GM18909 (cell line): ENCODE measurements at regions not wholly inside any gene's neighbourhood (a gene's known extent, or its start where the extent isn't known, plus 50 kb on each side); places are given as distances from the start of the nearest gene placed in this dataset.
A peak's percentile ranks its signal among the peaks of the same experiment; 100 is the strongest.
"Not testable (repeated sequence)": the region's sequence is repeated elsewhere in the genome, so short reads cannot be mapped to it uniquely, and the experiment has no call there.

ENCODE experiments used
- ATAC-seq: cut with Tn5 transposase; IDR thresholded peaks from one replicate; pipeline ENCODE4 v1.9.1; 2021; ENCODE audit warnings: mild to moderate bottlenecking; ENCODE audit not compliant: unreplicated experiment, poor library complexity

DNA sequence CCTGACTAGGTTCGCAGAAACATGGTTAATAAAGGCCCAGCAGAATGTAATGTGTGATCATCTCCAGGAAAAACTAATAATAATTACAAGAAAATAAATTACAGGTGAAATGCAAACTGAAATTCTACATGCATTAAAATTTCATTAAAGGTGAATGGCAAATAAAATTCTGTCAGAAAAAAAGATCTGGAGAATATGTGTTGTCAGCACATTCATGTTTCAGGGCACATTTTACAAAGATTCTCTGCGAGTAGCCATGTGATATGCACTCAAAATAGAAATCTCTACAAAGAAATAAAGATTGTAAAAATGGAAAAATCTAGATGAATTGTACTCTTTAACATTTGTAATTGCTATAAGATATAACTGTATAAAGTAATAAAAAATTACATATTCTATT lies 765.2 kb downstream of the TMEM121 start:
- no peak for ATAC-seq

DNA sequence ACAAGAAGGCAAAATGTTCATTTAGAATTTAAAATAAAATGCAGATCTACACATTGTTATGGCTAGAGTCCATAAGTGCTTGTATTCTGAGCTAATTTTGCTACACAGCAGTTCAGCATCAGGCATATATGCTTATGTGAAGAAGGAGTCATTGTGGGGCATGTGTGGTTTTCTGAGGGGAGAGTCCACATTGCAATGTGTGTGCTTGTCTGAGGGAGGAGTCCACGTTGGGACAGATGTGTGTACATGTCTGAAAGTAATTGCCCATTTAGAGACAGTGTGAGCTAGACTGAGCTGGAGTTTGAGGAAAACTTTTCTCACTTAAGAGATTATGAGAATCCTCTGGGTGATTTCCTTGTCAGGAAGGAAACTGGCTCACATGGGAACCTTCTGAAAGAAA lies 767.9 kb downstream of the TMEM121 start:
- ATAC-seq = no peak

DNA sequence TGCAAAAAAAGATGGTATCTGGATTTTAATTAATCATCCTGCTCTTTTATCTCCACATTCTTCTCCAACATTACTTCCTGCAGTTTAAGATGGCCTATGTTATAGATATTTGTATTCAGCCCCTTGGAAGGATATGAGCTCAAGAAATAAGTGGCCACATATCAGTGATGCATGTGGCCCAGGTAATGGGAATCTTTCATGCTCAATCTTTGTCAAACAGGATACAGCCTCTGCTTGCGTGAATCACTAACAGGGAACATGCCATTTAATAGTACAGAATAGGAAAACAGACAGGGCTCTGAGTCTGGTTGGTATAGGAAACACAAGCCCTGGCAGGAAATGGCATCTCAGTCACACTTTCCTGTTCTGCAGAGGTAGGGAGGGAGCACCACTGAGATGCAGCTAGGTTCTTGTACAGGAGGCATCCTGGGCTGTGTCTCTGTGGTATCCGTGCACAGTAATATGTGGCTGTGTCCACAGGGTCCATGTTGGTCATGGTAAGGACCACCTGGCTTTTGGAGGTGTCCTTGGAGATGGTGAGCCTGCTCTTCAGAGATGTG lies 774.6 kb downstream of the TMEM121 start:
- not testable (repeated sequence) for ATAC-seq

DNA sequence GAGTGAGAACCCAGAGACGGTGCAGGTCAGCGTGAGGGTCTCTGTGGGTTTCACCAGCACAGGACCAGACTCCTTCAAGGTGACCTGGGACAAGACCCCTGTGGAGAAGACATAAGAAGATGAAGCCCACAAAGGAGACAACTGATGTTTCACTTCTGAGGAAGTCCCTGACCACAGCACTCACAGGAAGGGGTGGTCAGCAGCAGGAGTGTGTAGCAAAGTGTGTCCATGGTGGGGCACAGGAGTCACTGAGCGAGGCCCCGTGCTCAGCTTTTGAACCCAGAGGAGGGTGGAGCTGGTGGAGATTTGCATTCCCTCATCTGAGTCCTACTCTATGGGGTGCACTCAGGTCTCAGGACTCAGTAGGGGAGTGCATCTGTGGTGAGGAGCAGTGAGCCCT lies 775.2 kb downstream of the TMEM121 start:
- not testable (repeated sequence) for ATAC-seq

DNA sequence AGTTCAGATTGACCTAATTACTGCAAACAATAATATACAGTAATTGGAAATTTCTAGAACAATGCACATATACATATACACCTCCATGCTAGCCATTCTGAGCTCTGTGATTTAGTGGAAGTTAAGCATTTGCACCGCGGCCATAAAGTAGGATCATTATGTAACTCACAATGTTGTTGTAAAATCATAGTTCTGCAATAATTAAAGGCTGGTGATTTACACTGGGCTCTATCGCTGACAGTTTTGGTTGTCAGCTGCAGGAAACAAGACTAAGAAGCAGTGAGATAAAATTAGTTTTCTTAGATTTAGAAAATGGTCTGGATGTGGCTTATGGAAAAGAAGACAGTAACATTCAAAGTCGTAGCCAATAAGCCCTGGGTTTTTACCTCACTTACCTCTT lies 776.3 kb downstream of the TMEM121 start:
- no peak for ATAC-seq

DNA sequence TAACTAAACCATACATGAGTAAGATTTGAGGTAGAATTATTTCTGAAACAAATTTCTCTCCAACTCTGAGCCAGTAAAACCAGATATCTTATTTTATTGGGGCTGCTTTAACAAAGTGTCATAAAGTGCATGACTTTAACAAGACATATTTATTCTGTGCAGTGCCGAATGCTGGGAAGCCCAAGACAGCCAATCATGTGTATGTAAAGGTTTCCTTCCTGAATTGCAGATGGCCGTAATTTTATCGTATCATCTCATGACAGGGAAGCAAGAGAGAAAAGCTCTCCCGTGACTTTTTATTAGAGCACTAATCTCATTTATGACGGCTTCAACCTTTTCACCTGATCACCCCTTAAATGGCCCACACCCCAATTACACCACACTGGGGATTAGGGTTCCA lies 777.9 kb downstream of the TMEM121 start:
- ATAC-seq = no peak

DNA sequence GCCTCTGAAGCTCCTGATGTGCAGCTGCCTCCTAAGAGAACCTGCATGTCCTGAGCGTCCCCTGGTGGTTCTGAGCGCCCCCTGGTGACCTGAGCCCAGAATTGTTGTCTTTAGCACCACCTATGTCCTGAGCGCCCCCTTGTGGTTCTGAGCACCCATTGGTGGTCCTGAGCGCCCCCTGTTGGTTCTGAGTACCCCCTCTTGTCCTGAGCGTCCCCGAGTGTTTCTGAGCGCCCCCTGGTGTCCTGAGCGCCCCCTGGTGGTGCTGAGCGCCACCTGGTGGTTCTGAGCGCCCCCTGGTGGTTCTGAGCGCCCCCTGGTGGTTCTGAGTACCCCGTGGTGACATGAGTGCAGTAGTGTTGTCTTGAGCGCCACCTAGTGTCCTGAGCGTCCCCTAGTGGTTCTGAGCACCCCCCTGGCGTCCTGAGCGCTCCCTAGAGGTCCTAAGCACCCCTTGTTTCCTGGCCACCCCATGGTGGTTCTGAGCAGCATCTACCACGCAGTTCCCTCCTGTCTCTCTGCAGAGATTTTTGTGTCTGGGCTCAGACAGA lies 782.5 kb downstream of the TMEM121 start:
- peak; percentile 91 for ATAC-seq

DNA sequence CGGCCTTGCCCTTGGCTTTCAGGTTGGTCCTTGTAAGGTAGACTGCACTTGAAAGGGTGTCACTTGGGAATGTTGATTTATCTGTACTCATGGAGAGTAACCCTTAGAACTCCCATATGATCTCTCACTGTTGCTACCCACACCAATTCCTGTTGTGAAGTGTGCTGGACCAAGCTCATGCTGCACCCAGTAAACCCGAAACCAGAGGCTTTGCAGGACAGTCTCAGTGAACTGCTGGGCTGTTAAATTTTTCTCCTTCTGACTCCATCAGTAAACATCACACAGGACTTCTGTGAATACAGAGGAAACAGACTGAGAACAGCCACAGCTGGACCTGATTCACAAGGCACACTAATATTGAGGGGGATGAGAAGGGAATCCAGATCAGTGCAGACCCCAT lies 783.0 kb downstream of the TMEM121 start:
- ATAC-seq = peak; percentile 13

DNA sequence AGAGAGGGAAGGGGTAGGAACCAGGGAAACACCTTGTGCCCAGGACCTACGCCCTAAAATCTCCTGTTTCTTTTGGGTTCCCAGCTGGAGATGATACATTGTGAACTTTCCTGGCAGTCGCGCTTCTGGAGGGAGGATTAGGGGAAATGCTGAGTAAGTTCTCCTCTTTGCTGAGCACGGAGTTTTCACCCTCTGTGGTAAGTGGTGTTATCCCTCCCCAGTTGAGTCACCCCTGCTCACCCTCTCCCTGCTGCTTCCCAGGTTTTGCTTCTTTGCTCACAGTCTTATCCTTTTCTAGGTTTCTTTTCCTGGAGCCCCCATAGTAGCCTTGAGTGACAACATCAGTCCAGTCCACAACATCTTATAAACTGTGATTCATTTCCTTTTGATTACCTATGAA lies 789.1 kb downstream of the TMEM121 start:
- ATAC-seq = no peak

DNA sequence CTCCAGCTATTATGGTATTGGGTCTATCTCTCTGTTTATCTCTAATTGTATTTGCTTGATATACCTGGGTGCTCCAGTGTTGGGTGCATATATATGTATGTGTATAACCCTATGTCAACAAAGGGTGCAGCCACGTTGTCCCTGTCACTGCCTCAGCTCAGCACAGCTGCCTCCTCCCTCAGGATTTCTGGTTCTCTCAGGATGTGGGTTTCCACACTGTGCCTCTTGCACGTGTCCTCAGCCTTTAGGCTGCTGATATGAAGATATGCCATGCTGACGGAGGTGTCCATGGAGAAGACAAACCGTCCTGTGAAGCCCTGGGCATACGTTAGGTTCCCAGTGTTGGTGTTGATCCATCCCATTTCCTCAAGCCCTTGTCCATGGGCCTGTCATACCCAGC lies 791.2 kb downstream of the TMEM121 start:
- ATAC-seq = no peak

DNA sequence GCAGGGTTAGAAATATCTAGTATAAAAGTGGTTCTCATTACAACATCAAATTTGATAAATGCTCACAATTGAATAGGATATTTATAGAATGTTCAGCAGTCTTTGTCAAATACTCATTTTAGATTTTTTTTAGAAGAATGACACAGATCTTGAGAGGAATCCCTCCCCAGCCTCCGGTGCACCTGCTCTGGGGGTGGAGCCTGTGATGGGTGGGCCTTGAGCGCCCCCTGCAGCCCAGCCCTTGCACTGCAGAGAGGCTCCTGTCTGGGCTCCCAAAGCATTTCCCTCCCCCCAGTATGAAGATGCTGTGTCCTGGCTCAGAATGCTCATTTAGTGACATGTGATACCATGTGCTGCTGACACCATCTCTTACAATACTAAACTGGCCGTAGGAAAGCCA lies 792.3 kb downstream of the TMEM121 start:
- ATAC-seq = no peak

DNA sequence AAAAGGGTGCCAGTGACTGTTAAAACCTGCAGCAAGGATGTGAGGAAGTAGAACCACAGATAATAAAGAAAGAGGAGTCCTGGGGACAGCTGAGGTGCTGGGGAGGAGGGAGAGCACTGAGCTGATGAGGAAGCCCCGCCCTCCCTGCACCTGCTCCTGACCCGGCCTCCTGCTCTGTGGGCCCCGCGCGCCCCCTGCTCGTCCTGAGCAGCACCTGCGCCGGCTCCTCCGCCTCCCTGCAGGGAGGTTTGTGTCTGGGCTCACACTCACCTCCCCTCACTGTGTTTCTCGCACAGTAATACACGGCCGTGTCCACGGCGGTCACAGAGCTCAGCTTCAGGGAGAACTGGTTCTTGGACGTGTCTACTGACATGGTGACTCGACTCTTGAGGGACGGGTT lies 797.6 kb downstream of the TMEM121 start:
- ATAC-seq = not testable (repeated sequence)

DNA sequence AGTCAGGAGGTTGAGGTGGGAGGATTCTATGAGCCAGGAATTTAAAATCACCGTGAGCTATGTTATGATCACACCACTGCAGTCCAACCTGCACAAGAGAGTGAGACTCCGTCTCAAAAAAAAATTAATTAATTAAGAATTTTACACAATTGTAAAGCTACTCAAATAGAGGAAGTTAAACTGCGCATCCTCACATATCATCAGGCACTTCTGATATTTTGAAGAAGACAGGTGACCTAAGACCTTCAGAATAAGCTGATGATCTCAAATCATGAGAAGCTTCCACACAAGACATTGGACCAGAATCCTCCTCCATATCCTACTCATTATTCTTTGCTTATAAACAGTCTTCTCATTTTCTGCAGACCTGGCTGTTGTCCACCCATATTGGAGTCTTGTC lies 800.9 kb downstream of the TMEM121 start:
- ATAC-seq = no peak

DNA sequence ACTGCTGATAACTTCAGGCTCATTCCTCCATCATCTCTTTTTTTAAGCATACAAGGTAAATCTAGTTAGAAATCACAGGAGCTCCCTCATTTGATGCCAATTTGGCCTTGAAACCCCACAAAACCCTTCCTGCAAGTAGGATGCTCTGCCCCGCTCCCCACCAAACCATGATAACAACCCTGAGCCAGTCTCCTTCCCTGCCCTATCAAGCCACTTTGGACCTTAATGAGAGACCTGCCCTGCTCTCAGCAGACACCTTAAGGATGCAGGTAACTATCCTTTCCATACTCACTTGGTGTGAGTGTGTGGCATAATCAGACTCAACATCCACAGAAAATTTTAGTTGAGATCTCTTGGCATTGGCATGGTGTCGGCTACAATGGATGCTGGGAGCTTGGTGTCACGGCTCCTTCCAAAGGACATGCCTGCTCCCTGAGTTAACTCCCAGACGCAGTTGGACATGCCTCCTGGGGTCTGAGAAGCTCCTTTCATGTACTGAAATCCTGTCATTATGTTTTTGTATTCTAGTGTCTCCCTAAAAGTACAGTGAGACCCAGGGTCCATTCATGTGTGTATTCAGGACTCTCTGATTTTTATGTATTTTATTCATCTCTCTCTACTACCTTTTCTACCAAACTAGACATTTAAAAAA lies 801.4 kb downstream of the TMEM121 start:
- ATAC-seq = not testable (repeated sequence)

DNA sequence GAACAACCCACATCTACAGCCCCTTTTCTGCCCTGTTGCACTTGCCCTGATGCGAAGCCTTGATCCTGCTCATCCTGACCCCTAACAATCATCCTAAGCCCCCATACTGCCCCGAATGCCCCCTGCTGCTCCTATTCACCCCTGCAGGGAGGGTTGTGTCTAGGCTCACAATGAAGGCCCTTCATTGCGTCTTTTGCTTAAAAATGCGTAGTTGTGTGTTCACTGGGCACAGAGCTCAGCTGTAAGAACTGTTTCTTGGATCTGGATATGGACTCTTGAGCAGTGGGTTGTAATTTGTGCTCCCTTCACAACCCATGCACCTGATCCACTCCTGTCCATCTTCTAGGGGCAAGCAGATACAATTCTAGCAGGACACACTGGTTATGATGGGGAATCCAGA lies 802.9 kb downstream of the TMEM121 start:
- not testable (repeated sequence) for ATAC-seq

DNA sequence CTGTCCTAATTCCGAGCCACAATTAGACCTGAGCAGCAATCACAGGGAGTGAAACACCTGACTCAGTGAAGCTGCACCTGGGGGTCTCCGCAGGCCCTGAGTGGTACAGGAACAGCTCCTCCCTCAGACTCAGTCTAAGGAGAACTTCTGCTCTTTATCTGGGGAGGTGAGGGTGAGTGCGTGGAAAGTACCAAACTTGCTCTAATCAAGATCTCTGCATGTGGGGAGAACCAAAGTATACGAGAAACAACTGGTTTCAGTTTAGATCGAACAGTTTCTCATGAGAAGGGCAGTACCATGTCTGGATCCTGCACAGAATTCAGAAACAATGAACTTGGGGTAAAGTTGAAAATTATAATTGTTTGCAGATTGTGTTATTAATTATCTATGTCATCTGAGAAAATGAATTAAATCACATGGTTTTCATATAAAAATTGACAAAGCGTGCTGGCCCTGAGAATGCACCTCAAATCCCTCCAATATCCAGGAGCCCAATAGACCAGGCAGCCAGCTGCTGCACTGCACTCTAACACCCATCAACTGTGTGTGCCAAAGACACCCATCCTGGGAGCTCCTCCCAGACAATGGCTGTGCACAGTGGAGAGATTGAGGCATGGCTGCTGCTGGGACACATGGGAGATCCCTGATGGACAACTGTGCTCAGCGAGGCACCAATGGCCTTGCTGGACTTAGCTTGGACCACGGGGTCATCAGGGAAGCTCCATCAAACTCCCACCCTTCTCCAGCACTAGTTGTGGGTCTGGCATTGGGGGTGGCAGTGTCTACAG lies 803.8 kb downstream of the TMEM121 start:
- not testable (repeated sequence) for ATAC-seq

DNA sequence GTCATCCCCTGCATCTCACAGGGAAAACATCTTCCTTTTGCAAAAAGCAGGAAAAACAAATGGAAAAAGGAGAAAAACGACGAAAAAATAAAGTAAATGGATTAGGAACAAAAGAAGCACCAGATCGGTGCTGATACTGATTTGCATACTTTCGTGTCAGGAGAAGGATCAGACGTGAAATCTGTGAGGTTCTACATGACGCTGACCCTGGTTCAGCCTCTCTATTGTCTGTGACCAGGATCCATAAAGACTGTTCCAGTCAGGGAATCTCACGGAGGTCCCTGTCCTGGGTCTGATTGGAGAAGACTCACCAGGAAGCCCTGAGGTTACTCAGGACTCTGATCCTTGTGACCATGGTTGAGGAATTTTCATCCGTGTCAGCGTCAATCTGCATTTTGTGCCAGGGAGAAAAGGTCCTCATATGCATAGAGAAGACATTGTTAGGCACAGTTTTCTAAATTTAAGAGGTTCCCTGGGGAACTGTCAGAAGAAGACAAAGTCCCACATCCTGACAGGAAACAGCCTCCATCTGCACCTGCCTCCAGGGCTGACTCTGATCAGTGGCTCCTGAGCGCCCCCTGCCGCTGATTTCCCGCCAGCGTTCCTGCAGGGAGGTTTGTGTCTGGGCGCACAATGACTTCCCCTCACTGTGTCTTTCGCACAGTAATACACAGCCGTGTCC lies 808.2 kb downstream of the TMEM121 start:
- ATAC-seq = not testable (repeated sequence)

DNA sequence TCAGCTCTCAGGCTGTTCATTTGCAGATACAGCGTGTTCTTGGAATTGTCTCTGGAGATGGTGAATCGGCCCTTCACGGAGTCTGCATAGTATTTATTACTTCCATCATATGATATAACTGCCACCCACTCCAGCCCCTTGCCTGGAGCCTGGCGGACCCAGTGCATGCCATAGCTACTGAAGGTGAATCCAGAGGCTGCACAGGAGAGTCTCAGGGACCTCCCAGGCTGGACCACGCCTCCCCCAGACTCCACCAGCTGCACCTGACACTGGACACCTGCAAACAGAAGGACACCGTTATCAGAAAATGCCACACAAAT lies 808.7 kb downstream of the TMEM121 start:
- not testable (repeated sequence) for ATAC-seq

DNA sequence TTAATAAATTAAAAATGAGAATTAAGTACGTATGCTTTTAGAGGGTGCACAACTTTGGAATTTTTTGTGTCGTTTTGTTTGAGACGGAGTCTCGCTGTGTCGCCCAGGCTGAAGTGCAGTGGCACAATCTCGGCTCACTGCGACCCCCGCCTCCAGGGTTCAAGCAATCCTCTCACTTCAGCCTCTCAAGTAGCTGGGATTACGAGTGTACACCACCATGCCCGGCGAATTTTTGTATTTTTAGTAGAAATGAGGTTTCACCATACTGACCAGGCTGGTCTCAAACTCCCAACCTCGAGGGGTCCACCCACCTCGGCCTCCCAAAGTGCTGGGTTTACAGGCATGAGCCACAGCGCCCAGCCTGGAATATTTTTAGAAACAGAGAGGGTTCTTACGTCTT lies 812.4 kb downstream of the TMEM121 start:
- not testable (repeated sequence) for ATAC-seq

DNA sequence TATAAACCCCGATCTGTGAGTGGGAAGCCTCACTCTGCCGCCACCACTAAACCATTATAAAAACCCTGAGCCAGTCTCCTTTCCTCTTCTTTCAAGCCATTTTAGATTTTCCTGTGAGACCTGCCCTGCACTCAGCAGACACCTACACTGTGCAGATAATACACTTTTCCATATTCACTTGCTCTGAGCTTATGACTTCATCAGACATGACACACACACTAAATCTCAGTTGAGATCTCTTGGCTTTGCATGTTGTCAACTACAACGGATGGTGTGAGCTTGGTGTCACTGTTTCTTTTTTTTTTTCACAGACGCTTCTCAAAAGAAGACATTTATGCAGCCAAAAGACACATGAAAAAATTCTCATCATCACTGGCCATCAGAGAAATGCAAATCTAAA lies 814.3 kb downstream of the TMEM121 start:
- not testable (repeated sequence) for ATAC-seq

DNA sequence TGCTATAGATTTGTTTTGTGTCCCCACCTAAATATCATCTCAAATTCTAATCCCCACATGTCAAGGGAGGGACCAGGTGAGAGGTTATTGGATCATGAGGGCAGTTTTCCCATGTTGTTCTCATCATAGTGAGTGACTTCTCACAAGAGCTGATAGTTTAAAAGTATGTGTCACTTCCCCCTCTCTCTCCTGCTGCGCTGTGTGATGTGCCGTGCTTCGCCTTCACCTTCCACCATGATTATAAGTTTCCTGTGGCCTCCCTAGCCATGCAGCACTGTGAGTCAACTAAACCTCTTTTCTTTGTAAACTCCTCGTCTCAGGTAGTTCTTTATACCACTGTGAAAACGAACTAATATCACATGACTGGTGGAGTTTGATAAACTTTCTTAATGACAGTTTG lies 814.8 kb downstream of the TMEM121 start:
- not testable (repeated sequence) for ATAC-seq
